IMR-90 (cell line): ENCODE measurements at regions not wholly inside any gene's neighbourhood (a gene's known extent, or its start where the extent isn't known, plus 50 kb on each side); places are given as distances from the start of the nearest gene placed in this dataset.

Experiments used
- CHD1 ChIP-seq: IDR thresholded peaks from 2 replicates; pipeline ENCODE4 v1.6.1; 2012; ENCODE audit warnings: low read depth, low read length, improper control_type of control experiment
- MXI1 ChIP-seq: IDR thresholded peaks from 2 replicates; pipeline ENCODE4 v1.6.1; 2012; ENCODE audit warnings: low read depth, mild to moderate bottlenecking, low read length, moderate library complexity, borderline replicate concordance
- POLR2A ChIP-seq: IDR thresholded peaks from 2 replicates; pipeline ENCODE4 v1.6.1; 2012; ENCODE audit warnings: mild to moderate bottlenecking, low read depth, low read length
- RAD21 ChIP-seq: IDR thresholded peaks from 2 replicates; pipeline ENCODE4 v1.6.1; 2012; ENCODE audit warnings: low read length, improper control_type of control experiment
- TF ChIP-seq, protein P1 (sequence below): conservative IDR thresholded peaks from 2 replicates; pipeline ENCODE4 v1.5.1; 2012; ENCODE audit warnings: mild to moderate bottlenecking, low read depth, low read length, improper control_type of control experiment

- TF ChIP-seq MXI1: no peak
- TF ChIP-seq POLR2A: no peak
- TF ChIP-seq, protein P1, sequence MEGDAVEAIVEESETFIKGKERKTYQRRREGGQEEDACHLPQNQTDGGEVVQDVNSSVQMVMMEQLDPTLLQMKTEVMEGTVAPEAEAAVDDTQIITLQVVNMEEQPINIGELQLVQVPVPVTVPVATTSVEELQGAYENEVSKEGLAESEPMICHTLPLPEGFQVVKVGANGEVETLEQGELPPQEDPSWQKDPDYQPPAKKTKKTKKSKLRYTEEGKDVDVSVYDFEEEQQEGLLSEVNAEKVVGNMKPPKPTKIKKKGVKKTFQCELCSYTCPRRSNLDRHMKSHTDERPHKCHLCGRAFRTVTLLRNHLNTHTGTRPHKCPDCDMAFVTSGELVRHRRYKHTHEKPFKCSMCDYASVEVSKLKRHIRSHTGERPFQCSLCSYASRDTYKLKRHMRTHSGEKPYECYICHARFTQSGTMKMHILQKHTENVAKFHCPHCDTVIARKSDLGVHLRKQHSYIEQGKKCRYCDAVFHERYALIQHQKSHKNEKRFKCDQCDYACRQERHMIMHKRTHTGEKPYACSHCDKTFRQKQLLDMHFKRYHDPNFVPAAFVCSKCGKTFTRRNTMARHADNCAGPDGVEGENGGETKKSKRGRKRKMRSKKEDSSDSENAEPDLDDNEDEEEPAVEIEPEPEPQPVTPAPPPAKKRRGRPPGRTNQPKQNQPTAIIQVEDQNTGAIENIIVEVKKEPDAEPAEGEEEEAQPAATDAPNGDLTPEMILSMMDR: no peak
- TF ChIP-seq RAD21: no peak
- no peak for TF ChIP-seq CHD1
Measured at GRCh38 chr18:78178812-78179211, 800.8 kb upstream of the SALL3 start.
